Left lung (tissue), 4 donors: ENCODE measurements at regions not wholly inside any gene's neighbourhood (a gene's known extent, or its start where the extent isn't known, plus 50 kb on each side); places are given as distances from the start of the nearest gene placed in this dataset.

Experiments
- ATAC-seq: fragments of 200-7000 bp; cut with Tn5 transposase; one replicate; pipeline ENCODE4 v1.9.1; 2020; ENCODE audit warnings: moderate library complexity
- DNase-seq, 4 donors: peaks; one replicate each; pipeline ENCODE4 v3.0.0-alpha.2; 2013 to 2020
- H3K27ac ChIP-seq, 2 donors: fragments of 200-600 bp; sonication (generic) in 1 of 2; one replicate each; pipeline versions ENCODE4 v1.5.0 to v1.8.0; 2020 to 2021
- H3K27me3 ChIP-seq, 2 donors: fragments of 200-600 bp; sonication (generic) in 1 of 2; one replicate each; pipeline versions ENCODE4 v1.5.0 to v1.8.0; 2020 to 2021
- H3K36me3 ChIP-seq, 2 donors: fragments of 200-600 bp; sonication (generic) in 1 of 2; one replicate each; pipeline versions ENCODE4 v1.5.0 to v1.8.0; 2020 to 2021
- H3K4me1 ChIP-seq, 2 donors: fragments of 200-600 bp; one replicate each; pipeline ENCODE4 v1.8.0; 2021
- H3K4me3 ChIP-seq, 2 donors: fragments of 200-600 bp; sonication (generic) in 1 of 2; one replicate each; pipeline versions ENCODE4 v1.5.0 to v1.8.0; 2020 to 2021; ENCODE audit warnings: mild to moderate bottlenecking in 1 of 2
- H3K9me3 ChIP-seq, 2 donors: fragments of 200-600 bp; sonication (generic) in 1 of 2; one replicate each; pipeline versions ENCODE4 v1.5.0 to v1.8.0; 2020 to 2021
- intact Hi-C, 2 donors: fragments of 100-400 bp; cut with DNase I; formaldehyde crosslinking; loops; one replicate each; pipeline versions ENCODE4 v1.11.2 to v1.14.2; 2022
- TF ChIP-seq, protein P1 (sequence below), 2 donors: fragments of 200-600 bp; sonication (generic) in 1 of 2; IDR thresholded peaks; one replicate each; pipeline versions ENCODE4 v1.5.0 to v1.8.0; 2021; ENCODE audit warnings: antibody characterized with exemption in 2 of 2
- donor health status: DM: no; HTN: yes; CAD: no.
- donor health status: DM: no; HTN: no; CAD: no.

DNA sequence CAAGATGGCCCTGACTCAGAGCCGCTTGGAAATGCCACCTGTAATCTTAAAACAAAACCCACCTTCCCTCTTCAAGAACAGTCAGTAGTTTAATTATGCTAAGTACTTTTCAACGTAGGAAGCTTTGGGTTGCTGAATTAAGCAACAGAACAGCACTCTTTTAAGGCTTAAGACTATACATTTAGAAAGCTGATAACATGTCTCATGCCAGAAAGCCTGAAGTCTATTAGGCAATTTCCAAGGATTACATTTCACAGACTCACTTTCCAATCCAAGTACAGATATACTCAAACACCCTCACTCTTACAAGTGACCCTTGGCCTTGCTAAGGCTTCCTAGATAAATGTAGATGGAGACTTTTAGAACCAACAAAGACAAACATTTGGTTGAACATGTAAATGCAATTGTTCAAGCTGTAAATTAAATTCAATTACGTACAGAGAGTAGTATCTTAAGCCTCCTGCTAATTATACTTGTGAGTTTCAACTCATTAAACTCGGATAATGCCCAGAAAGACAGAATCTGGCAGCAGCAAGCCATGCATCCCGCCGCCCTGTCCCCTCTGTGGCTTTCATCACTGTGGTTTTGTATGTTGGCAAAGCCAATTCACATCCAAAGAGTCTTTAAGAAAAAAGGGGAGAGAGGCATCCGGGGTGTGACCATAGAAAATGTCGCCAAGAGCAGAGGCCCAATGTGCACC is 283.1 kb upstream of the NRP1 start:
- no peak overlapping the region for H3K4me3 ChIP-seq
- ATAC-seq (no peak), DNase-seq (peak in 1 of 4 donors; percentile 34)
- TF ChIP-seq, protein P1, sequence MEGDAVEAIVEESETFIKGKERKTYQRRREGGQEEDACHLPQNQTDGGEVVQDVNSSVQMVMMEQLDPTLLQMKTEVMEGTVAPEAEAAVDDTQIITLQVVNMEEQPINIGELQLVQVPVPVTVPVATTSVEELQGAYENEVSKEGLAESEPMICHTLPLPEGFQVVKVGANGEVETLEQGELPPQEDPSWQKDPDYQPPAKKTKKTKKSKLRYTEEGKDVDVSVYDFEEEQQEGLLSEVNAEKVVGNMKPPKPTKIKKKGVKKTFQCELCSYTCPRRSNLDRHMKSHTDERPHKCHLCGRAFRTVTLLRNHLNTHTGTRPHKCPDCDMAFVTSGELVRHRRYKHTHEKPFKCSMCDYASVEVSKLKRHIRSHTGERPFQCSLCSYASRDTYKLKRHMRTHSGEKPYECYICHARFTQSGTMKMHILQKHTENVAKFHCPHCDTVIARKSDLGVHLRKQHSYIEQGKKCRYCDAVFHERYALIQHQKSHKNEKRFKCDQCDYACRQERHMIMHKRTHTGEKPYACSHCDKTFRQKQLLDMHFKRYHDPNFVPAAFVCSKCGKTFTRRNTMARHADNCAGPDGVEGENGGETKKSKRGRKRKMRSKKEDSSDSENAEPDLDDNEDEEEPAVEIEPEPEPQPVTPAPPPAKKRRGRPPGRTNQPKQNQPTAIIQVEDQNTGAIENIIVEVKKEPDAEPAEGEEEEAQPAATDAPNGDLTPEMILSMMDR (IDR thresholded peaks at IDR 0.05), result no peak
- H3K4me1 ChIP-seq, result peaks cover 0 to 9% of the 10 kb centered on the region in 2 donors
- H3K27ac ChIP-seq, result no peak overlapping the region
- H3K36me3 ChIP-seq, result no peaks in the 10 kb centered on the region
- no peaks in the 10 kb centered on the region for H3K27me3 ChIP-seq
- intact Hi-C loops, result no loop called here
- H3K9me3 ChIP-seq, result peaks cover 0 to 4% of the 10 kb centered on the region in 2 donors

DNA sequence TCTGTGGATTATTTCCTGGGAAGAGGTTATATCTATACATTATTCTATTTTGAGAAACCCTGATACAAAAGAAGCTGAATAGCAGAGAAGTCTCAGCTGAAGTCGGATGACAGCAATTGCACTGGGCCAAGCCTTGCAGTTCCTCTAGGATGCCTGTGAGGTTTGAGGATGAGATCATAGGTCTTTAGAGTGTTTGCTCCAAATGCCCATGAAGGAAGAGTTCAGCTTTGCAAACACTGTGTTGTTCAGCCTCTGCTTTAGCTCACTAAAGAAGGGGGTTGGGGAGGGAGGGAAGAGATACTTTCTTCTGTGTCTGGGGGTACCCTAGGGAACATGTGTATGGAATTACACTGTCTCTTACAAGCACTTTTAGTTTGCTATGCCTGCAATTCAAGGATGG is 282.5 kb upstream of the NRP1 start:
- H3K4me3 ChIP-seq, result no peak overlapping the region
- H3K36me3 ChIP-seq, result no peaks in the 10 kb centered on the region
- DNase-seq, result no peak
- peaks cover 0 to 4% of the 10 kb centered on the region in 2 donors for H3K9me3 ChIP-seq
- intact Hi-C loops, result no loop called here
- H3K27me3 ChIP-seq, result no peaks in the 10 kb centered on the region
- peak; percentile 19 for ATAC-seq
- no peak overlapping the region for H3K27ac ChIP-seq
- TF ChIP-seq, protein P1 (IDR thresholded peaks at IDR 0.05), result no peak
- H3K4me1 ChIP-seq, result peaks cover 0 to 12% of the 10 kb centered on the region in 2 donors

DNA sequence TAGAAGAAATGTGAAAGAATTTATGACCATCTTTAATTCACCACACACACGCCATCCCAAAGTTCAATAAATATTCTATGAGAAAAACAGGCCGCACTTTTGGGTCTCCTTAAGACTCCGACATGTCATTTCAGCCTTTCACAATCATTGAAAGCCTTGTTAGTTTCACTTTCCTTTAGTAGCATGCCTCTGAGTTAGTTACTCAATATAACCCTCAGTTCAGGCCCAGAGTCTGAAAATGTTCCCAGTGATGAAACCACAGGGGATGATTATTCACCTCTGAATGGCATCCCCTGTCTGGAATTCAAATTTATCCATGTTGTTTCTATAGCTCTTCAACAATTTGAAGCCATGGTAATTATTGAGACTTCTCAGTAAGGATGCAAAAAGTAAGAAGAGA is 278.1 kb upstream of the NRP1 start:
- no peaks in the 10 kb centered on the region for H3K9me3 ChIP-seq
- TF ChIP-seq, protein P1 (IDR thresholded peaks at IDR 0.05), result no peak
- no peaks in the 10 kb centered on the region for H3K36me3 ChIP-seq
- no peak overlapping the region for H3K4me3 ChIP-seq
- H3K4me1 ChIP-seq, result peaks cover 0 to 7% of the 10 kb centered on the region in 2 donors
- ATAC-seq (peak; percentile 79), DNase-seq (no peak)
- intact Hi-C loops, result no loop called here
- H3K27me3 ChIP-seq, result no peaks in the 10 kb centered on the region
- peak overlapping the region; percentile 48 to 66 for H3K27ac ChIP-seq

DNA sequence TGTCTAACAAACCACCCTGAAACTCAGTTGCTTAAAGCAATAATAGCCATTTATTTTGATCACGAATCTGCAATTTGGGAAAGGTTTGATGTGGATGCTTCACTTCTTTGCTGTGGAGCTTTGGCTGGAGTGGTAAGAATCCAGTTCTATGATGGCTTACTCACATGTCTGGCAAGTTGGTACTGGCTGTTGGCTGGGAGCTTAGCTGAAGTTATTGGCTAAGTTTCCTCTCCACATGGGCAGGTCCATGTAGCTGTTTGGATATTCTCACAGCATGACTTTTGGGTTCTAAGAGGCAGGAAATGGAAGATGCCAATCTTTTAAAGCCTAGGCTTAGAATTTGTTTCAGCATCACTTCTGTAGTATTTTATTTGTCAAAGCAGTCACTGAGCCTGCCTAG is 277.6 kb upstream of the NRP1 start:
- Histone ChIP-seq H3K27ac (peak overlapping the region; percentile 48 to 66), H3K36me3 (no peaks in the 10 kb centered on the region), H3K9me3 (no peaks in the 10 kb centered on the region), H3K4me3 (no peak overlapping the region), H3K4me1 (peaks cover 0 to 7% of the 10 kb centered on the region in 2 donors), H3K27me3 (no peaks in the 10 kb centered on the region)
- no peak for ATAC-seq
- intact Hi-C loops, result no loop called here
- no peak for DNase-seq
- TF ChIP-seq, protein P1 (IDR thresholded peaks at IDR 0.05), result no peak

DNA sequence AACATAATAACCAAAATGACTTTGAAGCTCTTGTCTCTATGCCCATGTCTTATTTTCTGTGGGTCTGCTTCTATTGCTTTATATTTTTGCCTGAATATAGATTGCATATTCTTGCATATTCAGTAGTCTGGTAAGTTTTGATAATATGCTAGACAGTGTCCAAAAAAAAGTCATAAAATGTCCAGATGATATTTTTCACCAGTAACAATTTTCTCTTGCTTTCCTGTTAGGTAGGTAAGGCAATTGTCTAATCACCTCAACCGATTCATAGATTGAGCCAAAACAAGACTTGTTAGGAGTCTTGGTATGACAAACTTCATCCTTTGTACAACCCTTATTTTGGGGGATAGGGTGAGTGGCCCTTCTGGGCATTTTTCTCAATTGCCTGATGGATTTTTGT is 277.0 kb upstream of the NRP1 start:
- DNase-seq (no peak), ATAC-seq (no peak)
- TF ChIP-seq, protein P1 (IDR thresholded peaks at IDR 0.05), result no peak
- intact Hi-C loops, result no loop called here
- peaks cover 0 to 7% of the 10 kb centered on the region in 2 donors for H3K4me1 ChIP-seq
- H3K27me3 ChIP-seq, result no peaks in the 10 kb centered on the region
- H3K36me3 ChIP-seq, result no peaks in the 10 kb centered on the region
- no peak overlapping the region for H3K27ac ChIP-seq
- no peak overlapping the region for H3K4me3 ChIP-seq
- no peaks in the 10 kb centered on the region for H3K9me3 ChIP-seq
